ENCODE measurements at regions not wholly inside any gene's neighbourhood (a gene's known extent, or its start where the extent isn't known, plus 50 kb on each side); places are given as distances from the start of the nearest gene placed in this dataset.

DNA sequence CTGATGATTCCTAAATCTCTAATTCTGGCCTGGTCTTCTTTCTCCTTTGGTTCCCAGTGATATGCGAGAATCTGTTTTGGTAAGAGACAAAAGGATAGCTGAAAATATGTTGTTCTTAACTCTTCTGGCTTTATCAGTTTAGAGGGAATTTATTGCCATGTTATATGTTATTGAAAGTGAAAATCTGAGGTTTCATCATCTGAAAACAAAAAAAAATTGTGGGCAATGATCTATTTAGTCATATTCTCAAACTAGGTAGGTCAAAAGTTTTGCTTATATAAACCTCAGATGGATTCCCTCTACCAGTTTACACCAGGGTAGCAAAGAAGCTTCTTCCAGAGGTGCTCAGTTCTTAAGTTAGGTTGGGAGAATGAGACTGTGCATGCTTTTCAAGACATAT, 103.6 kb downstream of the ITM2A start:
- TF ChIP-seq, protein P1, sequence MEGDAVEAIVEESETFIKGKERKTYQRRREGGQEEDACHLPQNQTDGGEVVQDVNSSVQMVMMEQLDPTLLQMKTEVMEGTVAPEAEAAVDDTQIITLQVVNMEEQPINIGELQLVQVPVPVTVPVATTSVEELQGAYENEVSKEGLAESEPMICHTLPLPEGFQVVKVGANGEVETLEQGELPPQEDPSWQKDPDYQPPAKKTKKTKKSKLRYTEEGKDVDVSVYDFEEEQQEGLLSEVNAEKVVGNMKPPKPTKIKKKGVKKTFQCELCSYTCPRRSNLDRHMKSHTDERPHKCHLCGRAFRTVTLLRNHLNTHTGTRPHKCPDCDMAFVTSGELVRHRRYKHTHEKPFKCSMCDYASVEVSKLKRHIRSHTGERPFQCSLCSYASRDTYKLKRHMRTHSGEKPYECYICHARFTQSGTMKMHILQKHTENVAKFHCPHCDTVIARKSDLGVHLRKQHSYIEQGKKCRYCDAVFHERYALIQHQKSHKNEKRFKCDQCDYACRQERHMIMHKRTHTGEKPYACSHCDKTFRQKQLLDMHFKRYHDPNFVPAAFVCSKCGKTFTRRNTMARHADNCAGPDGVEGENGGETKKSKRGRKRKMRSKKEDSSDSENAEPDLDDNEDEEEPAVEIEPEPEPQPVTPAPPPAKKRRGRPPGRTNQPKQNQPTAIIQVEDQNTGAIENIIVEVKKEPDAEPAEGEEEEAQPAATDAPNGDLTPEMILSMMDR (IDR thresholded peaks at IDR 0.05), result no peak

DNA sequence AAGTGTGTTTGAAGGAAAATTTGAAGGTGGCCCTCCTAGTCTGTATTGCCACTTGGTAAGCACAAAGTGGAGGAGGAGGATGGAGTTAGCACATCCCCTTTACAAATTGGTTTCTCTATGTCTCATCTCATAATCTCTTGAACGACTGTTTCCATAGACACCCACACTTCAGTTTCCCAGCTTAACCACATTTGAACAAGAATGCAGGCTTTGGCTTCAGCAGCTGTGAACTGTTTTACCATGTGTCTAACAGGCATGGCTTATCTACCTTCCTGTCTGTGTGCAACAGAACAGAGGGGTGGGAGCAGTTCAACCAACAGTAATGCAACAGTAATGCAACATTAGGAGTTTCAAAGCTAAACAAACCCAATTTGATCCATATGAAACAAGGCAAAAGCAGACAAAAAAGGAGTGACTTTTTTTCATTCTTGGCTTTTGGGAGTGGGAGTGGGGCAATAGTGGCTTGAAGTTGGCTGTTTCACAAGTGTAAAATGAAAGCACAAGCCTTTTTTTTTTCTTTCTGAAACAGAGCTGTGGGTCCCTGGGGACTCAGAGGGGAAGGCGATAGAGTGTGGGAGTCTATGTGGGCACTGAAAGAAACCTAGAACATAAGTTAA, 108.0 kb downstream of the ITM2A start:
- TF ChIP-seq, protein P1 (IDR thresholded peaks at IDR 0.05), result no peak

DNA sequence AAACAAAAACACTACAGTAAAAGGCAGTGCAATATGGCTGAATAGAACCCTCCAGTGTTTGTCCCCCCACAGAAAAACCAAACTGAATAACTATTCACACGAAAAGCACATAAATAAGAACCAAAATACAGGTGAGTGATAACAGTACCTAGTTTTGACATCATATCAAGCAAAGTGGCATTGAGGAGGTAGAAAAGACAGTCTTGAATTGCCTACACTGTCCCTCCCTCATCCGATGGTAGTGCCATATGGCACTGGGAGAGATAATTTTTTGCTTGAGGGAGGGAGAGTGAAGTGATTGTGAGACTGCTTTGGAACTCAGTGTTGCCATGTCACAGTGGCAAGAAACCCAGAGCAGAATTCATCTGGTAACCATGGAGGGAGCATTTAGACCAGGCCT, 99.2 kb downstream of the GPR174 start:
- TF ChIP-seq, protein P1 (IDR thresholded peaks at IDR 0.05), result no peak

DNA sequence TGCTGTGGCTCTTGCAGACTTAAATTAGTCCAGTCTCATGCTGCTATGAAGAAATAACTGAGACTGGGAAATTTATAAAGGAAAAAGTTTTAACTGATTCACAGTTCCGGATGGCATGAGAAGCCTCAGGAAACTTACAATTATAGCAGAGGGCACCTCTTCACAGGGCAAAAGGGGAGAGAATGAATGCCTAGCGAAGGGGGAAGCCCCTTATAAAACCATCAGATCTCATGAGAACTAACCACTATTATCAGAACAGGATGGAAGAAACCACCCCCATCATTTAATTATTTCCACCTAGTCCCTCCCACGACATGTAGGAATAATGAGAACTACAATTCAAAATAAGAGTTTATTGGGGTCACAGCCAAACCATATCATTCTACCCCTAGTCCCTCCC, 91.4 kb downstream of the GPR174 start:
- TF ChIP-seq, protein P1 (IDR thresholded peaks at IDR 0.05), result no peak

DNA sequence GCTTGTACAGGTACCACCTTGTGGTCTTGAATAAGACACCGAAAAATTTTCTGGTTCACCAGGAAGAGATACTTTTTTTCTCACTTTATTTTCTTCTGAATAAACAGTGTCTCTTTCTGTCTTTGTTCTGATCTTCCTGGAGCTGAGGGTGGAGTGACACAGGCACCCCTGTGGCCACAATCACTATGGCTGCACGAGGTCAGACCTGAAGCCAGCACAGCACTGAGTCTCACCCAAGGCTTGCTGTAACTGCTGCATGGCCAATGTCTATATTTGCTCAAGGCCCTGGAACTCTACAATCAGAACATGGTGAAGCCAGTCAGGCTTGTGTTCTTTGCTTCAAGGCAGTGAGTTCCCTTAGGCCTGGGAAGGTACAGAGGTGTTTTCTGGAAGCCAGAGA, 87.2 kb downstream of the GPR174 start:
- TF ChIP-seq, protein P1 (IDR thresholded peaks at IDR 0.05), result no peak
